GM19023 (cell line): ENCODE measurements at regions not wholly inside any gene's neighbourhood (a gene's known extent, or its start where the extent isn't known, plus 50 kb on each side); places are given as distances from the start of the nearest gene placed in this dataset.

Experiments used
- ATAC-seq: cut with Tn5 transposase; IDR thresholded peaks from one replicate; pipeline ENCODE4 v1.9.1; 2021; ENCODE audit warnings: mild to moderate bottlenecking, moderate library complexity; ENCODE audit not compliant: unreplicated experiment

DNA sequence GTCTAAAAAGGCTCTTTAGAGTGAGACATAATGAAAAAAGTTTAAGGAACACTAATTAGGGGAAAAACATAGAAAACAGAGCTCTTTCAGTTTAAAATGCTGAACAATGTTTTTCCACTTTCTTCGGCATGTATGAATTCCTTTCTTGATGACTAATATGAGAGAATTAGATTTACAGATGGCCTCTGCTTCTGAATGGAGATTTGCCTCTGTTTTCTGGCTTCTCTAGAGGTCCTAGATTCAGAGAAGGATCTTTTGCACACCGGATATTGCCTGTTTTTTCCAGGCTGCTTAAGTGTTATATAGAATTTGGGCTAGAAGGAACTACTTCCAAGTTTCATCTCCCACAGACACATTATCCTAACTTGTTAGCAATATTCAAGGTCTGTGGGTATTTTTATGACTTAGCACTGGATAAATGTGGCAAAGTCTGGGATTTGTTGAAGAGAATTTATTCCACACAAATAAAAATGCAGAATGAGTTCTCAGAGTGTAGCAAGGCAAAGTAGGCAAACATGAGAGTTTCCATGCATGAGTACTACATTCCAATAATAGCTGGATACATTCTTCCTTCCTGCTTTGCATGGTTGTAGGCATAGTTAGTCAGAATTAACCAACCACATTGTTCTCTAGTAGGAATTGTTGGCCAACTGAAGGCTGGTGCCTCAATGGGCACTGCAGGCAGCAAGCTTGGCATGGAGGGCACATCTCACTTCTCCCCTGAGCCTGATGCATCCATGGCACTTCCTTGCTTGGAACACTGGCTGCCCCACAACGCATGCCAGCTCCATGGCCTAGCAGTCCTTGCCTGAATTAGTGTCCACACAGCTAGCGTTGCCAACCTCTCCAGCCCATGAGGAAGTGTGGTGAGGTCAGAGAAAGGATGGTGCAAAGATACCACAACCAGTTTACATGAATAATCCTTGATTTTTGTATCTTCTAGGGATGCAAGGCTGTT is 224.2 kb downstream of the CLIC5 start:
- no peak for ATAC-seq

DNA sequence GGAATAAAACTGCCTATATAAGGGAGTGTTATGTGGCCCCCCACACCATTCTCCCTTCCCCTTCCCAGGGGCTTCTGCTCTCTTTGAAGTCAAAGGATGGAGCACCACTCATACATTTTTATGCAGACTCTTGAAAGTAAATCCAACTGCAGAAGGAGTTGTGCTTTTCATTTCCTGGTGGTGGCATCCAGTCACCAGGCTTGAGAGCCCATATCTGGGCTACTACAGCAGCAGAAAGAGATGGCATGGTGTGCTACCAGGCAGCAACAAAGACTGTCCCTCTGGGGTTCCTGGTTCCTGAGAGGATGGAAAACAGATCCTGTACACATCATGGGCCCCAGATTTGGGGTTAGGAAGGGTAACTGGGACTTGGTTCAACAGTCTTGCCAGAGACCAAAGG is 226.4 kb downstream of the CLIC5 start:
- ATAC-seq: no peak

GRCh38 chr6:45787384-45787783 is 228.3 kb downstream of the CLIC5 start:
- ATAC-seq: no peak

DNA sequence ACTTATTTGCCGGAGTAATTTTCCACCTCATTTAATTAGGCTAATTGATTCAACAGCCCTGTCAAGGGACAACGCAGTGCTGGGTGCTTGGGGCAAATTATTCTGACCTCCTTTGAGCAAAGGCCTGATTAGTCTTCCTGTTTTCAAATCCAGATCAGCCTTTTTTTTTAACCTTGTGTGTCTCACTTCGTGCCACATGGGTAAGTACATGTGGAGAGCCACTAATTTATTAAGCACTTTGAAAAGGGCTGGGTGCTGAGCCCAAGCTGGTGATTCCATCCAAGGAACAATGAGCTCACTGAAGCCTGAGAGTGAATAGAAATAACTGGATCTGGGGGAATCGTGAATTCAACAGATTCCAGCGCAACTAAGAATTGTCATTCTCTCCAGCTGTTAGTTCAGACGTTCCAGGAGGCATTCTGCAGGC is 229.3 kb downstream of the CLIC5 start:
- no peak for ATAC-seq

DNA sequence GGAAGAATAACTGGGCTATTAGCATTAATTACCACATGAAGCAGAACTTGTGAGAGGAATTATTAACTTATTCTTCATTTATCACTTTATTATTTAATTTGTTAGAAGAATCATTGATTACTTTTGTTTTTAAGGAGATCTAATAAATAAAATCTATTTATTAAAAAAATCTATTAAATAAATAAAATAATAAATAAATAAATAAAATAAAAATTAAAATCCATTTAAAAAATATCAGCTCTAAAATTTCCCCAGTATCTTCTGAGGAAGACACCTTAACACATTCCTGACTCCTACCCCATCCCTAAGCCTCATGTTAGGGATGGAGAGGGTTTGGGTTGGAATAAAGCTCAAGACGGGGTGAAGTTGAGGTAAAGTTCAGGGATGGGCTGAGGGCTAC is 231.4 kb downstream of the CLIC5 start:
- no peak for ATAC-seq

GRCh38 chr6:45783716-45784115 is 231.9 kb downstream of the CLIC5 start:
- no peak for ATAC-seq

GRCh38 chr6:45781890-45782289 is 233.8 kb downstream of the CLIC5 start:
- no peak for ATAC-seq

GRCh38 chr6:45780523-45780922 is 235.1 kb downstream of the CLIC5 start:
- ATAC-seq: no peak

DNA sequence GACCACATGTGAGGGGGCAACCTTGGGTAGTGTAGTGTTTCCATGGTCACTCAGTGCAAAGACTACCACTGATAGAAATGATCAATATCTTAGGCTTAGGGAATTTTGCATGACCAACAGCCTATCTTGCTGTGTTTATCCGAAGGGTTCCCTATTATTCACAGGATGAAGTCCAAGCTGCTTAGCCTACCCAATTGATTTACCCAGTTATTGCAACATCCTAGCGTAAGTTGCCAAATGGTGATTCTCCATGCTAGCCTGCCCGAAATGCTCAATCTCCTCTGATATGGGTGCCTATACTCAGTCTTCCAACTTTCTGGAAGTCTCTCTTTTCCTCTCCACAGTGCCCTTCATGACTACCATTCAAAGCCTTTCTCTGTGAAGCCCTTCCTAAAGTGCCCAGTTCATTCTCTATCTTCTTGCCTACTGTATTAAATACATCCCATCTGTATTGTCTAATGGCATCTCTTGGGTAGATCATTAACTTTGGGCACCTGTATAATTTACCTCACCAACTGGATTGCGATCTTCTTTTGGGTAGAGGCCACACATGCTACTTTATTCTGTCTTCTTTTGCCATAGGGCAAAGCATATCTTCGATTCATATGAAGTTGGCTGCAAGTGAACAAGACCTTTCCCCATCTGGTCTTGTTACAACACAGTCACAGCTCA is 240.5 kb downstream of the CLIC5 start:
- ATAC-seq: no peak

GRCh38 chr6:45773906-45774305 is 241.8 kb downstream of the CLIC5 start:
- ATAC-seq: no peak

DNA sequence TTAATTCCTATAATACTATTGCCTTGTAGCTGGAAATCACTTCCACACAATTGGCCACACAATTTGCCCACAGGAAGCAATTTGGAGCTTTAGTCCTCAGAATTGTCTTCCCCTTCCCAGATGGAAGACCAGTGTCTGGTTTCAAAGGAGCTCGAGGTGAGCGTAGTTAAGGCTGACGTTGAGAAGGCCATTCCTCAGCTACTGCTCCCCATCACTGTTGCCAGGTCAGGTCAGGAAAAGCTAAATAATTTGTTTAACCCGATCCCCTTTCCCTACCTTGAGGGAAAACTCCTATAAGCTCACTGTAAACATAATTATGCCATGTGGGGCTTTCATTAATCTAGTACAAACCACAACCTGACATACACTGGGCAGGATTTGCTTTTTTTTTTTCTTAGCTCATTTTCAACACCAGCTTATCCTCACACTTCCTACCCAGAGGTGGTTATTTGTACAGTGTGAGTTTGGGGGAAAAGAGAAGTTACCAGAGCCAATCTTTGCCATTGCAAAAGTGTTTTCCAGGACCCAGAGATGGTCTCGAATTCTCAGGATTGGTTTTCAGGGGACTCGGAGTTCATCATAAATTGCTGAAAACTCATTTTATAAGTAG is 242.7 kb downstream of the CLIC5 start:
- no peak for ATAC-seq

DNA sequence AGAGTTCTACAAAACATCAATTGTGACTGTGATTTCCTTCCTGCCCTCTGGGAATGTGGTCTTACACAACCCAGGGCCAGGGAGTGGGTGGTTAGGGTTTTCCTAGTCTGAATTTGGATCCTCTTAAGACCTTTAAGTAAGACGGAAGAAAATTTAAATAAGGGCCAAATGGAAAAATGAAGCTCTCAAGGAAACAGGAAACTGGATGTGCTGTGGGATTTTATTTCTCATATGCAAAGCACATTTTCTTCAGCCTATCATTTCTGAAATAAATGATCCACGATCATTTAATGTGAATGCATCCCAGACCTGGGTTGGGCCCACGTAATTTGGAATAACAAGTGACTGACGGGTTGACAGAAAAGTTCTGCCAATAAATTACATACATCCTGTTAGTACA is 243.6 kb downstream of the CLIC5 start:
- no peak for ATAC-seq

GRCh38 chr6:45763281-45763680 is 252.4 kb downstream of the CLIC5 start:
- ATAC-seq: no peak

DNA sequence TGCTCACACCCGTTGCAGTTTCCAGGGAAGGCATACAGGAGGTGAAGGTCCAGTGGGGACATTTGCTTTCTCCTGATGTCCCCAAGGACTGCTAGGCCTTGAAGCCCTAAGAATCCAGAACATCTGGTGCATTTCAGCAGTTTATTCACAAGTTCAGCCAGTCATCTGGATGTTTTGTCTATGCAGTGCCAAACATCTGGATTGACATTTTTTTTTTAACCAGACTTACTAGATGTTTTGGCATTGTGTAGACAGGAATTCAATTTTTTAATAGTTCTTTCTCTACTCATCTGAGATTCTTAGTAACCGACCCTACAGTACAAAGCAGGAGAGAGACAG is 256.2 kb downstream of the CLIC5 start:
- ATAC-seq: no peak

DNA sequence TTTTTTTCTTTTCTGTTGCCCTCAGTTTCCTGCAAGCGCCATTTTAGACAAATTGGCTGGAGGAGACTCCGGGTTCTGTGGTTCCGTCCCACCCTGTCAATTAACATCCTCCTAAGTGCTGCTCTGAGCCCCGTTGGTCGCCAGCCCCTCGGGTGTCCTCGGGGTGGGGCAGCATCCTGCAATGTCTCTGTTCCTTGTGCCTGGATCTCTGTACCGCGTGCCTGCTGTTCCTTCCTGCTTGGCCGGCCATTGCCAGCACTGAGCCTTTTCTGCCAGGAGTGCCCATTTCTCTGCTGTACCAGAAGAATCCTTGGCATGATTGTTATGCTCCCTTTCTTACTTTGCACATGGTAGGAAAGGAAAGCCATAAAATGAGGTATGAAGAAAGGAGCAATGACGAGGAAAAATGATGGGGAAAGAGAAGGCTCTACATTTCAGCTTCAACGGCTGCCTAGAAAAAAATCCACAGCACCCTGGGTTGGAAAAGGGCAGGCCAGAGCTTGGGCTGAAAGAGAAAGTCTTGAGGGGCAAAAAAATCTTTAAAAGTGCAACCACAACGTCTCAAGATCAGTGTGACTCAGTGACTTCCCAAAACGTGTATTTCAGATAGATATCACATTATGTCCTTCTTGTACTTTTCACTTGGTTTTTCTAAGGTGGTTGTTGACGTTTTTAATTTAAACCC is 256.7 kb downstream of the CLIC5 start:
- ATAC-seq: no peak

- no peak for ATAC-seq
Observed at GRCh38 chr6:45757443-45758130, 258.1 kb downstream of the CLIC5 start.

GRCh38 chr6:45756606-45757005 is 259.1 kb downstream of the CLIC5 start:
- ATAC-seq: no peak

DNA sequence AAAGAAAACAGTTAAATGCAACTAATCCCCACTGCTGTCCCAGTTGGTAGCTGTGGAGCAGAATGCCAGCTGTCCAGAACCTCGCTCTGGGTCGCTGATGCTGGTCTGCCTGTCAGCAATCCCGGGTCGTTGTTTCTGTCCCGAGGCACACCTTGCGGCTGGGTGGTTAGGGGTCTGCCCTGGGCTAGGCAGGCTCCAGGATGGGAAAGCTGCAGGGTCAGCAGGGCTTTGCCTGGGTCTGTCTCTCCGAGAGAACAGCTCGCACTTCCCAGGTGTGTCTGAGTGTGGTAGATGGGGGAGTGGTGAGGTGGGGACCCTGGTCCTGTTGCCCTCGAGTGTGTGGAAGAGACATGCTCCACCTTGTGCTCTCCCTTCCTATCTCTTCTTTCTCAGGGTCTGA is 261.2 kb downstream of the CLIC5 start:
- no peak for ATAC-seq

GRCh38 chr6:45746046-45746445 is 269.6 kb downstream of the CLIC5 start:
- ATAC-seq: no peak

DNA sequence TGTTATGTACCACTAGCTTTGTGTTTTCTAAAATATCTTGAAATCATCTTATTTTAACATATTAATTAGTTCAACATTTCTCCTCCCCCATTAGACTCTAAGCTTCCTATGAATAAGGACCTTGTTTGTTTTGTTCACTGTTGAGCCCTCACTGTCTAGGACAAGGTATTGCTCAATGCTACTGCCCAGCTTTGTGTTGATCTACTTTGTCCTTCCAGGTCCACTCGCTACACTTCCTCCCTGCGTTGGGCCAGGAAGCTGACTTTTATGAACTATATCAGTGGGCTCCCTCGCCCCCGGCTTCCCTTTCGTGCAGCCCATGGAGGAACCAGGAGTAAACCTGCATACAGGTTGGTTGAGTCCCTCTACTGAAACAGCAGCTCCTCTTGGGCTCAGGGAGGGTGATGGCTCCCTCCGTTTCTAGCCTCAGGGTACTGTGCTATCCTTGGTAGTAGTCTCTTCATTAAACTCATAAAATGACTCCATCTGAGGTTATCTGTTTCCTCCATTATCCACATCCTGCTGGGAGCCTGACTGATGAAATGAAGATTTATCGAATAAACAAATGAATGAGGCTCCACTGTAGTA is 272.5 kb downstream of the CLIC5 start:
- no peak for ATAC-seq
